Cardiac fibroblast (primary cell): ENCODE measurements at regions not wholly inside any gene's neighbourhood (a gene's known extent, or its start where the extent isn't known, plus 50 kb on each side); places are given as distances from the start of the nearest gene placed in this dataset.
"Not testable (repeated sequence)": the region's sequence is repeated elsewhere in the genome, so short reads cannot be mapped to it uniquely, and the experiment has no call there.

Experiments
- DNase-seq, 2 donors: peaks; one replicate each; pipeline versions ENCODE4 v3.0.0 to v3.0.0-alpha.2; 2010; ENCODE audit warnings: low read depth in 2 of 2
- H3K4me3 ChIP-seq, 2 donors: replicated peaks in 1 of 2; 1 replicate in 1 of 2; 2 replicates in 1 of 2; pipeline ENCODE4 v1.5.1; 2011; ENCODE audit warnings: low read depth in 2 of 2, low read length in 2 of 2, mild to moderate bottlenecking in 2 of 2, moderate library complexity in 1 of 2
- CTCF ChIP-seq: IDR thresholded peaks from one replicate; pipeline ENCODE4 v1.5.1; 2011; ENCODE audit warnings: low read depth, mild to moderate bottlenecking, low read length, inconsistent platforms

DNA sequence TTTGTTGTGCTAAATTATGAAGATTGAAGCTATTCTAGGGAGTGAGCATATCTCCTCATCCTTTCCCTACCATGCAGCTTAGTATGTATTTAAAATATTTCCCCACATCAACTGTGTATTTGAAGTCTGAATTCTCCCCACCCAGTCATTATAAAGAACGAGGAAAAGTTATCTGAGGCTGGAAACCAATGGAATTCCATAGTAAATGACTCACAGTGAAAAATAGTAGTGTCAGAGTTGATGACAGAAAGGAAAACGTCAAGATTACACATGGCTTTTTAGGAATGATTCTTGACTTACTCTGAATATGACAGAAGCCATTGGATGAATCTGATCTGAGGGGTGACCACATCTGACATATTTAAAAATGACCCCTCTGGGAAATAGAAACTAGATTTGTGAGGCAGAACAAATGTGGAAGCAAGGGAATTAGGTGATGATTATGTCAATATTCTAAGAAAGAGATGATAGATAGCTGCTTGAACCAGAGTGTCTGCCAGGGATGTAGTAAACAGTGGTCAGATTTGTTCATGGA is 1768.9 kb upstream of the CDH9 start:
- no peak for DNase-seq
- TF ChIP-seq CTCF, result no peak
- H3K4me3 ChIP-seq, result no peak overlapping the region

GRCh38 chr5:28799035-28799434 is 1760.6 kb upstream of the CDH9 start:
- not testable (repeated sequence) for H3K4me3 ChIP-seq, DNase-seq

DNA sequence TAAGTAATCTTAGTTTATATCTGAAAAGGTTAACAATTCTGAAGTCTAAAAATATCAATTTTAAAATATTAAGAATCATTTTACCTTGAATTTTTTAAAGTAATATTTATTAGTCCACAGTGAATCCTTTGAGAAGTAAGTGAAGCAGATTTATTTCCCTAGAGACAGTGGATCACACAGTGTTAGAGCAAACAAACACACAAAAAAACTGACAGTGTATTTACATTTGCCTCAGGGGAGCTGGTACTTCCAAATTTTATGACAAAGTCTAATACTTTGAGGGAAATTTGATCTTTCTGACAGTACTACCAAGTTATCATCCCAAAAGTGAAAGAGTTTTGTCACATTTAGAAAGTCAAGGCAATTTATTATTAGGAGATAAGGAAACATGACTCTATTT is 1750.6 kb upstream of the CDH9 start:
- H3K4me3 ChIP-seq, result no peak overlapping the region
- no peak for DNase-seq
- TF ChIP-seq CTCF, result no peak

DNA sequence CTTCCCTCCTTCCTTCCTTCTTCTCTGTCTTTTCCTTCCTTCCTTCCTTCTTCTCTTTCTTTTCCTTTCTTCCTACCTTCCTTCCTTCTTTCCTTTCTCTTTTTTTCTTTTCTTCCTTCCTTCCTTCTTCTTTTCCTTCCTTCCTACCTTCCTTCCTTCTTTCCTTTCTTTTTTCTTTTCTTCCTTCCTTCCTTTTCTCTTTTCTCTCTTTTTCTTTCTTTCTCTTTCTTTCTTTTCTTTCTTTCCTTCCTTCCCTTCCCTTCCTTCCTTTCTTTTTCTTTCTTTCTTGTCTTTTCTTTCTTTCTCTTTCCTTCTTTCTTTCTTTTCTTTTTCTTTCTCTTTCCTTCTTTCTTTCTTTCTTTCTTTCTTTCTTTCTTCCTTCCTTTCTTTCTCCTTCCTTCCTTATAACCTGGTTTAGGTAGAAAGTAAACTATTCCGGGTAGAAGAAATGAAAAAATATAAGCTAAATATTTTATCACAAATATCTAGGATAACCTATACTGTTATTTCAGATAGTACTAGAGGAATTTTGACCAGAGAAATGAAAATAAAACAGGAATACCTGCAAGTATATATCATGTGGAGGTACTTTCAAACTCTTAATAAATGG is 1741.8 kb upstream of the CDH9 start:
- TF ChIP-seq CTCF, result no peak
- DNase-seq, result no peak
- H3K4me3 ChIP-seq, result no peak overlapping the region

- no peak for DNase-seq
- no peak for TF ChIP-seq CTCF
- H3K4me3 ChIP-seq, result no peak overlapping the region
Measured at GRCh38 chr5:28779161-28779754, 1740.9 kb upstream of the CDH9 start.

- H3K4me3 ChIP-seq, result no peak overlapping the region
- DNase-seq, result no peak
- TF ChIP-seq CTCF, result no peak
Measured at GRCh38 chr5:28770307-28770706, 1731.9 kb upstream of the CDH9 start.

GRCh38 chr5:28766565-28767158 is 1728.3 kb upstream of the CDH9 start:
- TF ChIP-seq CTCF, result peak; percentile 8
- H3K4me3 ChIP-seq, result no peak overlapping the region
- peak; percentile 62 for DNase-seq
